ENCODE measurements at regions not wholly inside any gene's neighbourhood (a gene's known extent, or its start where the extent isn't known, plus 50 kb on each side); places are given as distances from the start of the nearest gene placed in this dataset.
A peak's percentile ranks its signal among the peaks of the same experiment; 100 is the strongest.

GRCh38 chr3:31157047-31157694 is 262.7 kb upstream of the GADL1 start:
- no peak for DNase-seq

- peak; percentile 91 for DNase-seq
Measured at GRCh38 chr3:31157893-31158620, 263.6 kb upstream of the GADL1 start.

GRCh38 chr3:31159331-31160039 is 265.0 kb upstream of the GADL1 start:
- no peak for DNase-seq

- no peak for DNase-seq
Measured at GRCh38 chr3:31161889-31162288, 267.4 kb upstream of the GADL1 start.

GRCh38 chr3:31164381-31164780 is 269.9 kb upstream of the GADL1 start:
- no peak for DNase-seq

- DNase-seq: peak; percentile 19
Measured at GRCh38 chr3:31165399-31165860, 271.0 kb upstream of the GADL1 start.

- DNase-seq: peak; percentile 91
Measured at GRCh38 chr3:31166249-31166885, 271.9 kb upstream of the GADL1 start.

GRCh38 chr3:31167666-31168065 is 273.2 kb upstream of the GADL1 start:
- DNase-seq: no peak

- peak; percentile 96 for DNase-seq
Measured at GRCh38 chr3:31170932-31171670, 276.6 kb upstream of the GADL1 start.

GRCh38 chr3:31172336-31172735 is 277.9 kb upstream of the GADL1 start:
- no peak for DNase-seq

GRCh38 chr3:31173118-31173718 is 278.8 kb upstream of the GADL1 start:
- no peak for DNase-seq

GRCh38 chr3:31174079-31174478 is 279.6 kb upstream of the GADL1 start:
- DNase-seq: no peak

- no peak for DNase-seq
Measured at GRCh38 chr3:31176045-31176444, 281.6 kb upstream of the GADL1 start.

GRCh38 chr3:31178467-31178866 is 284.0 kb upstream of the GADL1 start:
- no peak for DNase-seq

GRCh38 chr3:31179768-31180167 is 285.3 kb upstream of the GADL1 start:
- no peak for DNase-seq

- DNase-seq: no peak
Measured at GRCh38 chr3:31180274-31180673, 285.8 kb upstream of the GADL1 start.

GRCh38 chr3:31181661-31182060 is 287.2 kb upstream of the GADL1 start:
- DNase-seq: no peak

- no peak for DNase-seq
Measured at GRCh38 chr3:31182661-31183060, 288.2 kb upstream of the GADL1 start.

GRCh38 chr3:31184261-31185061 is 290.0 kb upstream of the GADL1 start:
- no peak for DNase-seq

- DNase-seq: no peak
Measured at GRCh38 chr3:31185062-31185357, 290.5 kb upstream of the GADL1 start.

GRCh38 chr3:31186041-31186440 is 291.6 kb upstream of the GADL1 start:
- no peak for DNase-seq

GRCh38 chr3:31187380-31187779 is 292.9 kb upstream of the GADL1 start:
- no peak for DNase-seq

All from fibroblast of skin of right quadriceps (primary cell).